K562 (cell line): ENCODE measurements at regions not wholly inside any gene's neighbourhood (a gene's known extent, or its start where the extent isn't known, plus 50 kb on each side); places are given as distances from the start of the nearest gene placed in this dataset.

Experiments used
- ATAC-seq: fragments of 200-7000 bp; cut with Tn5 transposase; 3 replicates; pipeline ENCODE4 v1.9.1; 2020; ENCODE audit warnings: moderate library complexity
- BruUV-seq: library from RNA; stranded (reverse); fragments of 400-500 nt; replicated peaks from 2 replicates; lab custom pipeline; 2021; lab: Mats Ljungman, UMichigan
- CTCF ChIA-PET: fragments of 300-600 bp; formaldehyde crosslinking; extraction: SDS; loops from one replicate; lab custom pipeline; 2021; ENCODE audit warnings: low intra/inter-chr PET ratio; lab: Yijun Ruan, JAX
- POLR2A ChIA-PET: fragments of 300-600, 350-650 bp; sonication (Branson Sonifier 250); formaldehyde crosslinking; extraction: SDS; loops from one replicate; lab custom pipeline; 2021; ENCODE audit warnings: antibody characterized with exemption, inconsistent platforms; lab: Yijun Ruan, JAX
- DNase-seq, 4 experiments: peaks; one replicate each; pipeline versions ENCODE4 v3.0.0 to v3.0.0-alpha.2; 2011 to 2018; ENCODE audit warnings: low spot score in 3 of 4, mixed read lengths in 3 of 4; ENCODE audit errors: extremely low read depth in 1 of 4
- FAIRE-seq: peaks from 2 replicates; lab custom pipeline; 2011; peaks lifted over from hg19 to GRCh38; lab: Jason Lieb, UNC
- H2AFZ ChIP-seq: 2 replicates; pipeline ENCODE4 v1.6.0; 2011; ENCODE audit warnings: low read depth, low read length, control low read depth, inconsistent platforms
- H3K27ac ChIP-seq: fragments of 200-600 bp; 3 replicates; pipeline ENCODE4 v1.8.0; 2011; ENCODE audit warnings: low read depth, mild to moderate bottlenecking, control low read depth, inconsistent platforms, low read length, moderate library complexity, mixed read lengths; ENCODE audit errors: extremely low read depth
- H3K27me3 ChIP-seq, 2 experiments: fragments of 300-600 bp in 1 of 2; 2 replicates in 1 of 2; 3 replicates in 1 of 2; pipeline versions ENCODE4 v1.6.0 to v1.8.0; 2011; ENCODE audit warnings: inconsistent platforms in 2 of 2, low read length in 2 of 2, mild to moderate bottlenecking in 1 of 2, mixed read lengths in 1 of 2, moderate library complexity in 1 of 2; ENCODE audit not compliant: control insufficient read depth in 2 of 2, insufficient read depth in 2 of 2
- H3K36me3 ChIP-seq: fragments of 300-600 bp; 3 replicates; pipeline ENCODE4 v1.8.0; 2011; ENCODE audit warnings: mild to moderate bottlenecking, low read length, inconsistent platforms; ENCODE audit not compliant: control insufficient read depth, insufficient read depth
- H3K4me1 ChIP-seq, 2 experiments: fragments of 200-600 bp in 1 of 2; replicated peaks in 1 of 2; 2 replicates in 1 of 2; 3 replicates in 1 of 2; pipeline versions ENCODE4 v1.5.1 to v1.8.0; 2011; ENCODE audit warnings: inconsistent platforms in 2 of 2, low read length in 2 of 2, mild to moderate bottlenecking in 1 of 2, mixed read lengths in 1 of 2, moderate library complexity in 1 of 2; ENCODE audit not compliant: control insufficient read depth in 2 of 2, insufficient read depth in 2 of 2
- H3K4me2 ChIP-seq: 2 replicates; pipeline ENCODE4 v1.6.1; 2011; ENCODE audit warnings: low read length, control low read depth, inconsistent platforms, mixed read lengths; ENCODE audit not compliant: insufficient read depth
- H3K4me3 ChIP-seq: fragments of 200-600 bp; sonication (generic), shearing (Covaris generic); 2 replicates; pipeline ENCODE4 v1.5.1; 2016; ENCODE audit warnings: control low read depth, inconsistent platforms
- H3K79me2 ChIP-seq: fragments of 200-600 bp; 3 replicates; pipeline ENCODE4 v1.8.0; 2011; ENCODE audit warnings: low read length, inconsistent platforms; ENCODE audit not compliant: control insufficient read depth, insufficient read depth
- H3K9ac ChIP-seq, 2 experiments: 2 replicates each; pipeline versions ENCODE4 v1.6.0 to v1.6.1; 2011; ENCODE audit warnings: low read depth in 2 of 2, low read length in 2 of 2, control low read depth in 1 of 2, inconsistent platforms in 1 of 2, mild to moderate bottlenecking in 1 of 2, mixed read lengths in 1 of 2; ENCODE audit not compliant: insufficient read depth in 1 of 2
- H3K9me1 ChIP-seq: one replicate; pipeline ENCODE4 v1.6.0; 2011; ENCODE audit warnings: inconsistent platforms, mild to moderate bottlenecking, low read length, moderate library complexity; ENCODE audit not compliant: control insufficient read depth, insufficient read depth
- H3K9me3 ChIP-seq: replicated peaks from 2 replicates; pipeline ENCODE4 v1.5.1; 2011; ENCODE audit warnings: low read depth, low read length, inconsistent platforms; ENCODE audit not compliant: control insufficient read depth, insufficient read depth
- H4K20me1 ChIP-seq: replicated peaks from 2 replicates; pipeline ENCODE4 v1.6.1; 2011; ENCODE audit warnings: low read length, inconsistent platforms, mixed read lengths; ENCODE audit not compliant: control insufficient read depth, insufficient read depth
- CHCHD3 ChIP-seq: fragments of 250-450 bp; sonication (Bioruptor Pico); IDR thresholded peaks from 2 replicates; pipeline ENCODE4 v2.1.2; 2022; ENCODE audit warnings: mild to moderate bottlenecking
- ETV5 ChIP-seq: sonication (generic); formaldehyde crosslinking; IDR thresholded peaks from 2 replicates; pipeline ENCODE4 v1.4.0; 2020; ENCODE audit warnings: low read depth, mild to moderate bottlenecking, missing genetic modification reagents
- FOSL1 ChIP-seq: fragments of 200-800 bp; sonication (Bioruptor generic); conservative IDR thresholded peaks from 2 replicates; pipeline ENCODE4 v1.6.1; 2016; ENCODE audit warnings: missing genetic modification characterization, missing compliant biosample characterization
- GATAD2B ChIP-seq: fragments of 450-650 bp; IDR thresholded peaks from 2 replicates; pipeline ENCODE4 v1.6.1; 2017; ENCODE audit warnings: mild to moderate bottlenecking, borderline replicate concordance
- HIVEP1 ChIP-seq: fragments of 250-450 bp; sonication (Bioruptor Pico); IDR thresholded peaks from 2 replicates; pipeline ENCODE4 v1.4.0; 2020; ENCODE audit warnings: mild to moderate bottlenecking
- HMGN3 ChIP-seq: IDR thresholded peaks from 2 replicates; pipeline ENCODE4 v1.6.1; 2011; ENCODE audit warnings: borderline replicate concordance, low read depth, mild to moderate bottlenecking, mixed read lengths, low read length; ENCODE audit not compliant: insufficient read length; ENCODE audit errors: extremely low read depth
- KAT2B ChIP-seq: IDR thresholded peaks from one replicate; pipeline ENCODE4 v1.6.1; 2012; ENCODE audit warnings: low read depth, mild to moderate bottlenecking, control low read depth, inconsistent platforms, low read length, moderate library complexity
- MXI1 ChIP-seq: IDR thresholded peaks from 2 replicates; pipeline ENCODE4 v1.6.1; 2011; ENCODE audit warnings: low read depth, mild to moderate bottlenecking, improper control_type of control experiment, low read length
- NCOA6 ChIP-seq: fragments of 450-650 bp; IDR thresholded peaks from 2 replicates; pipeline ENCODE4 v1.6.1; 2017; ENCODE audit warnings: mild to moderate bottlenecking
- NFE2L1 ChIP-seq: fragments of 450-650 bp; IDR thresholded peaks from 2 replicates; pipeline ENCODE4 v1.6.1; 2016; ENCODE audit warnings: missing genetic modification characterization, low read depth, mild to moderate bottlenecking, missing compliant biosample characterization, moderate library complexity, borderline replicate concordance
- NR2C2 ChIP-seq, 2 experiments: fragments of 200-800 bp in 1 of 2; sonication (Bioruptor generic) in 1 of 2; sonication (generic) in 1 of 2; formaldehyde crosslinking in 1 of 2; IDR thresholded peaks; 2 replicates each; pipeline versions ENCODE4 v1.6.1 to v1.8.0; 2016 to 2022; ENCODE audit warnings: mild to moderate bottlenecking in 1 of 2, missing compliant biosample characterization in 1 of 2, missing genetic modification characterization in 1 of 2, missing genetic modification reagents in 1 of 2
- POLR2H ChIP-seq: IDR thresholded peaks from 2 replicates; pipeline ENCODE4 v1.6.1; 2016; ENCODE audit warnings: missing genetic modification characterization, low read depth, mild to moderate bottlenecking, control low read depth, missing compliant biosample characterization, moderate library complexity
- RHOXF2B ChIP-seq: fragments of 250-450 bp; sonication (Bioruptor Pico); conservative IDR thresholded peaks from 2 replicates; pipeline ENCODE4 v1.5.1; 2021
- SIN3B ChIP-seq: fragments of 450-650 bp; IDR thresholded peaks from 2 replicates; pipeline ENCODE4 v1.6.1; 2017; ENCODE audit warnings: low read depth, mild to moderate bottlenecking, moderate library complexity
- SIRT6 ChIP-seq: IDR thresholded peaks from one replicate; pipeline ENCODE4 v1.6.1; 2012; ENCODE audit warnings: low read depth, mild to moderate bottlenecking, control low read depth, inconsistent platforms, low read length, moderate library complexity
- SP1 ChIP-seq: sonication (generic); formaldehyde crosslinking; IDR thresholded peaks from 2 replicates; pipeline ENCODE4 v1.8.1; 2022; ENCODE audit warnings: mild to moderate bottlenecking, missing genetic modification reagents
- WGBS: fragments of 100-300 bp; shearing (Covaris generic); methylation state at CpG from one replicate; pipeline ENCODE4 v1.1.6; 2016; ENCODE audit warnings: low coverage, mixed read lengths; ENCODE audit not compliant: insufficient coverage; ENCODE audit errors: missing lambda C conversion rate; 5-methylcytosine and 5-hydroxymethylcytosine counted together
- in situ Hi-C: fragments of 300-500 bp; cut with MboI; formaldehyde crosslinking; loops from 4 replicates; pipeline ENCODE4 v1.15.0; 2018; ENCODE audit warnings: inconsistent platforms, mixed read lengths
- intact Hi-C: fragments of 100-400 bp; cut with micrococcal nuclease; formaldehyde crosslinking; loops from 2 replicates; pipeline ENCODE4 v1.14.2; 2022
- TF ChIP-seq, protein P1 (sequence below): fragments of 250-450 bp; sonication (Bioruptor Pico); IDR thresholded peaks from 2 replicates; pipeline ENCODE4 v1.4.0; 2020; ENCODE audit warnings: mild to moderate bottlenecking

DNA sequence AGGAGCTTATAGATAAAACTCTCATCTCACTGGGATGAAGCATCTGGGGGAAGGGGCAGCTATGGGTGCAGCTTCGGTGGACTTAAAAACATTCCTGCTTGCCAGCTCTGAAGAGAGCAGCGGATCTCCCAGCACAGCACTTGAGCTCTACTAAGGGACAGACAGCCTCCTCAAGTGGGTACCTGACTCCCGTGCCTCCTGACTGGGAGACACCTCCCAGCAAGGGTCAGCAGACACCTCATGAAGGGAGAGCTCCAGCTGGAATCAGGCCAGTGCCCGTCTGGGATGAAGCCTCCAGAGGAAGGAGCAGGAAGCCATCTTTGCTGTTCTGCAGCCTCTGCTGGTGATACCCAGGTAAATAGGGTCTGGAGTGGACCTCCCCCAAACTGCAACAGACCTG is 345.2 kb upstream of the SYT1 start:
- Histone ChIP-seq H3K79me2 (no peaks in the 10 kb centered on the region), H2AFZ (no peak overlapping the region), H4K20me1 (no peaks in the 10 kb centered on the region), H3K27me3 (no peaks in the 10 kb centered on the region), H3K4me3 (no peak overlapping the region), H3K9ac (no peak overlapping the region), H3K9me1 (no peaks in the 10 kb centered on the region), H3K4me2 (no peak overlapping the region), H3K27ac (no peak overlapping the region), H3K4me1 (no peaks in the 10 kb centered on the region)
- in situ Hi-C loops (no loop called here), intact Hi-C loops (no loop called here)
- no peak for FAIRE-seq
- DNase-seq: no peak
- BruUV-seq: no TSS peak
- 0% methylated on average over 4 of the region's 4 CpGs for WGBS
- POLR2A ChIA-PET: no interaction called here
- TF ChIP-seq KAT2B (no peak), CHCHD3 (CRISPR knock-in tag) (no peak), HIVEP1 (CRISPR knock-in tag) (no peak), NCOA6 (no peak), NFE2L1 (tag) (no peak), ETV5 (no peak), RHOXF2B (CRISPR knock-in tag) (no peak)
- TF ChIP-seq, all 486 proteins: peak for 0
- no peaks in the 10 kb centered on the region; the same call in 1 of the 2 replicates for H3K9me3 ChIP-seq
- H3K36me3 ChIP-seq: no peaks in the 10 kb centered on the region
- CTCF ChIA-PET: no interaction called here
- ATAC-seq: no peak

DNA sequence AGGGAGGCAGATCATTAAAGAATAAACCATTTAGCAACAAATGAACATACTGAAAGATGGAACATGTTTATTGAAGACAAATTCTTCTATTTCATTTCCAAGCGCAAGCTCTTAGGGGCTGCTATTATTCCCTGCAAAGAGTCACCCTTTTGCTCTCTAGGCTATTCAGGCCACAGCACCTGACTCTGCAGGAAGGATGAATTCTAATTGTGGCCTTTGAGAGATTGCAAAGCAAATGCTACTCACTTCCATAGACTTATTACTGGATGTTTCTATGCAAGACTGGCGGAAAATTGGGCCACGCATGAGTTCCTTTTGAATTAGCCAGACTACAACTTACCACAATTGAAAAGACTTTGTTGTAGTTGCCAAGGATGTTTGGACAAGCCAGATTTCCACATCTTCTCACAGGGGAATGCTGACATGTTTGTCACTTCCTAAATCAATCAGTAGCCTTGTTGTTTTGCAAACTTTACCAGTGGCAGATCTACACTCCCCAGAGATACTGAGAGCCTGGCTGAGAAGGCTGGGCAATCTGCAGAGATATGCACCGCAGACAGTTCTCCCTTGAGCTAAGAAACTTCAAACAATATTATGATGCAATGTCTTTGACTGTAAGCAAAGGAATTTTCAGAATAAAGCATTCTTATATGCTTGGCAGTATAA is 334.3 kb upstream of the SYT1 start:
- CTCF ChIA-PET: no interaction called here
- Histone ChIP-seq H3K9me1 (no peaks in the 10 kb centered on the region), H3K36me3 (no peaks in the 10 kb centered on the region), H4K20me1 (no peaks in the 10 kb centered on the region), H3K79me2 (no peaks in the 10 kb centered on the region), H3K9me3 (no peaks in the 10 kb centered on the region), H3K9ac (no peak overlapping the region), H2AFZ (no peak overlapping the region), H3K4me1 (no peaks in the 10 kb centered on the region), H3K4me3 (no peak overlapping the region), H3K4me2 (no peak overlapping the region), H3K27ac (no peak overlapping the region), H3K27me3 (no peaks in the 10 kb centered on the region)
- ATAC-seq (no peak), DNase-seq (no peak), FAIRE-seq (no peak)
- no TSS peak for BruUV-seq
- intact Hi-C loops: no loop called here
- POLR2A ChIA-PET: no interaction called here
- 2% methylated on average over 4 of the region's 4 CpGs for WGBS
- in situ Hi-C loops: no loop called here
- TF ChIP-seq POLR2H (no peak), NR2C2 (CRISPR knock-in tag; IDR thresholded peaks at IDR 0.05) (no peak), NR2C2 (tag; IDR thresholded peaks at IDR 0.05) (no peak), FOSL1 (tag) (no peak), HMGN3 (no peak), SIRT6 (no peak), GATAD2B (no peak), MXI1 (no peak), SP1 (CRISPR knock-in tag) (no peak), SIN3B (no peak)
- TF ChIP-seq, protein P1, sequence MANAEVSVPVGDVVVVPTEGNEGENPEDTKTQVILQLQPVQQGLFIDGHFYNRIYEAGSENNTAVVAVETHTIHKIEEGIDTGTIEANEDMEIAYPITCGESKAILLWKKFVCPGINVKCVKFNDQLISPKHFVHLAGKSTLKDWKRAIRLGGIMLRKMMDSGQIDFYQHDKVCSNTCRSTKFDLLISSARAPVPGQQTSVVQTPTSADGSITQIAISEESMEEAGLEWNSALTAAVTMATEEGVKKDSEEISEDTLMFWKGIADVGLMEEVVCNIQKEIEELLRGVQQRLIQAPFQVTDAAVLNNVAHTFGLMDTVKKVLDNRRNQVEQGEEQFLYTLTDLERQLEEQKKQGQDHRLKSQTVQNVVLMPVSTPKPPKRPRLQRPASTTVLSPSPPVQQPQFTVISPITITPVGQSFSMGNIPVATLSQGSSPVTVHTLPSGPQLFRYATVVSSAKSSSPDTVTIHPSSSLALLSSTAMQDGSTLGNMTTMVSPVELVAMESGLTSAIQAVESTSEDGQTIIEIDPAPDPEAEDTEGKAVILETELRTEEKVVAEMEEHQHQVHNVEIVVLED (CRISPR knock-in tag): no peak
